ENCODE measurements at regions not wholly inside any gene's neighbourhood (a gene's known extent, or its start where the extent isn't known, plus 50 kb on each side); places are given as distances from the start of the nearest gene placed in this dataset.
"Not testable (repeated sequence)": the region's sequence is repeated elsewhere in the genome, so short reads cannot be mapped to it uniquely, and the experiment has no call there.

DNA sequence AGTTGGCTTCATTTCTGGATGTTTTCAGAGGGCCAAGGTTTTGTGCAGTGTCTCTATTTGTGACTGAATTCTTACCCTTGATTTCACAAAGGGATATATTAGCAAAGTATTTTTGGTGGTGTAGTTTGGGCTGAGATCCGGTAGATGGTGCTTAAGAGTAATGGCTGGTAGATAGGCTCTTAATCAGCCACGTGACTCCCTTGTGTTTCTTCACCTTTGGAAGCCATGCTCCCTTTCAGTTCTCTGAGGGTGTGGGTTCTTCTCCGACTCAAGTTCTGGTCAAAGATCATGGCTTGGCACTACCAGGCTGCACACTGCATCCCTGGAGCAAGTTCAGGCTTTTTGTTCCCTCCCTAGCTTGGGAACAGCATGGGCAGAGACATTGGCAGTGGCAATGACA is 887.3 kb downstream of the CDH8 start:
- TF ChIP-seq, protein P1, sequence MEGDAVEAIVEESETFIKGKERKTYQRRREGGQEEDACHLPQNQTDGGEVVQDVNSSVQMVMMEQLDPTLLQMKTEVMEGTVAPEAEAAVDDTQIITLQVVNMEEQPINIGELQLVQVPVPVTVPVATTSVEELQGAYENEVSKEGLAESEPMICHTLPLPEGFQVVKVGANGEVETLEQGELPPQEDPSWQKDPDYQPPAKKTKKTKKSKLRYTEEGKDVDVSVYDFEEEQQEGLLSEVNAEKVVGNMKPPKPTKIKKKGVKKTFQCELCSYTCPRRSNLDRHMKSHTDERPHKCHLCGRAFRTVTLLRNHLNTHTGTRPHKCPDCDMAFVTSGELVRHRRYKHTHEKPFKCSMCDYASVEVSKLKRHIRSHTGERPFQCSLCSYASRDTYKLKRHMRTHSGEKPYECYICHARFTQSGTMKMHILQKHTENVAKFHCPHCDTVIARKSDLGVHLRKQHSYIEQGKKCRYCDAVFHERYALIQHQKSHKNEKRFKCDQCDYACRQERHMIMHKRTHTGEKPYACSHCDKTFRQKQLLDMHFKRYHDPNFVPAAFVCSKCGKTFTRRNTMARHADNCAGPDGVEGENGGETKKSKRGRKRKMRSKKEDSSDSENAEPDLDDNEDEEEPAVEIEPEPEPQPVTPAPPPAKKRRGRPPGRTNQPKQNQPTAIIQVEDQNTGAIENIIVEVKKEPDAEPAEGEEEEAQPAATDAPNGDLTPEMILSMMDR (IDR thresholded peaks at IDR 0.05), result no peak
- no peak for TF ChIP-seq POLR2A (IDR thresholded peaks at IDR 0.05)
- intact Hi-C loops (cut with DNase I; ENCODE audit: low total_unique reads), result no loop called here
- DNase-seq (ENCODE audit: low spot score in 2 of 2), result no peak
- WGBS, 2 donors, result 65 to 84% methylated on average over 3 of the region's 3 CpGs
- H3K4me3 ChIP-seq (ENCODE audit: low read depth, poor library complexity, severe bottlenecking), result no peak overlapping the region

DNA sequence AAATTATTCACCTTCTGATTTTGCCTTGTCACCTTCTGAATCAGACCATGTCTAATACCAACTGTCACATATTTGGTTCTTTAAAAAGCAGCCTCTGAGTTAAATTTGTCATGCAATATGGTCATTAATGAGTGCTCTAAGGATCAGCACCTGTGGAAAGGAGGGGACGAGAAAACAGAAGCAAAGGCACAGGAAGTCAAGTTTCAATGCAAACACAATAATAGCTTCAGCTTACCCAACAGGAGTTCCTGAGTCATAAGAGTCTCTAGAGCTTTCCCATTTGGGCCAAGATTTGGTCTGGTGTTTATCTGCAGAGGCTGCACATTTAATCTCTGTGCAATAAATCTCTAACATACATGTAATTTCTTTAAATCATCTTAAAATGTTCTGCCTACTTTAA is 889.8 kb downstream of the CDH8 start:
- TF ChIP-seq, protein P1 (IDR thresholded peaks at IDR 0.05), result no peak
- TF ChIP-seq POLR2A (IDR thresholded peaks at IDR 0.05), result no peak
- intact Hi-C loops (cut with DNase I; ENCODE audit: low total_unique reads), result no loop called here
- no peak overlapping the region for H3K4me3 ChIP-seq (ENCODE audit: low read depth, poor library complexity, severe bottlenecking)
- no peak for DNase-seq (ENCODE audit: low spot score in 2 of 2)
- WGBS, 2 donors, result 70 to 78% methylated on average over 1 of the region's 1 CpG

DNA sequence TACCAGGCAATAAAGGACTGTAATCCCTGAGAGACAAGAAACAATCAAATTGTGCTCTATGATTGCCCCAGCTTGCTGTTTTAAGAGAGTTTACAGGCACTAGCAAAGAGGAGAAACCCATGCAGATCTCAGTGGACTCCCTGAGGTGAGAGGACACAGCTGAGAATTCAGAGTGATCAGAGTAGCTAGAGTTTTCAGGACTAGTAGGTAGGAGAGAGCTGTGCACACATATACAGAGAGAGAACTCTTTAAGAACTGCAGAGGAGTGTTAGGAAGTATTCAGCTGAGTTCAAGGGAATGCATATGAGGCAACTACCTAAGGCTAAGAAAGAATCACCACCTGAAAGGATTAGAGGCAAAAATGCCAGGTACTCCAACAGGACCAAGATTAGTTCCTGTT is 904.8 kb downstream of the CDH8 start:
- DNase-seq (ENCODE audit: low spot score in 2 of 2), result no peak
- intact Hi-C loops (cut with DNase I; ENCODE audit: low total_unique reads), result no loop called here
- no peak for TF ChIP-seq POLR2A (IDR thresholded peaks at IDR 0.05)
- TF ChIP-seq, protein P1 (IDR thresholded peaks at IDR 0.05), result no peak
- no peak overlapping the region for H3K4me3 ChIP-seq (ENCODE audit: low read depth, poor library complexity, severe bottlenecking)

DNA sequence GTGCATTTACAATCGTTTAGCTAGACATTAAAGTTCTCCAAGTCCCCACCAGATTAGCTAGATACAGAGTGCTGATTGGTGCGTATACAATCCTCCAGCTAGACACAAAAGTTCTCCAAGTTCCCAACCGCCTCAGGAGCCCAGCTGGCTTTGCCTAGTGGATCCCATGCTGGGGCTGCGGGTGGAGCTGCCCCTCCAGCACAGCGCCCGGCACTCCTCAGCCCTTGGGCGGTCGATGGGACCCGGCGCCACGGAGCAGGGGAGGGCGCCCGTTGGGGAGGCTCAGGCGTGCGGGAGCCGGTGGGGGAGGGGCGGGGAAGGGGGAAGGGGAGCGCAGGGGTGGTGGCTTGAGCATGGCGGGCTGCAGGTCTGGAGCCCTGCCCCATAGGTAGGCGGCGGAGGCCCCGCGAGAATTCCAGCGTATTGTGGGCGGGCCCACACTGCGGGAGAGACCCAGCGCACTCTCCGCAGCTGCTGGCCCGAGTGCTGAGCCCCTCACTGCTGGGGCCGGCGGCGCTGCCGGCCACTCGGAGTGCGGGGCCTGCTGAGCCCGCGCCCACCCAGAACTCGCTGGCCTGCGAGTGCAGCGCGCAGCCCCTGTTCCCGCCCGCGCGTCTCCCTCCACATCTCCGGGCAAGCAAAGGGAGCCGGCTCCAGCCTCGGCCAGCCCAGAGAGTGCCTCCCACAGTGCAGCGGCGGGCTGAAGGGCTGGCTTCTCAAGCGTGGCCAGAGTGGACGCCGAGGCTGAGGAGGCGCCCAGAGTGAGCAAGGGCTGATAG is 907.5 kb downstream of the CDH8 start:
- TF ChIP-seq, protein P1 (IDR thresholded peaks at IDR 0.05), result no peak
- no peak for TF ChIP-seq POLR2A (IDR thresholded peaks at IDR 0.05)
- intact Hi-C loops (cut with DNase I; ENCODE audit: low total_unique reads), result no loop called here
- 97% methylated on average over 37 to 43 of the region's 54 CpGs for WGBS, 2 donors
- no peak overlapping the region for H3K4me3 ChIP-seq (ENCODE audit: low read depth, poor library complexity, severe bottlenecking)
- DNase-seq (ENCODE audit: low spot score in 2 of 2), result no peak

DNA sequence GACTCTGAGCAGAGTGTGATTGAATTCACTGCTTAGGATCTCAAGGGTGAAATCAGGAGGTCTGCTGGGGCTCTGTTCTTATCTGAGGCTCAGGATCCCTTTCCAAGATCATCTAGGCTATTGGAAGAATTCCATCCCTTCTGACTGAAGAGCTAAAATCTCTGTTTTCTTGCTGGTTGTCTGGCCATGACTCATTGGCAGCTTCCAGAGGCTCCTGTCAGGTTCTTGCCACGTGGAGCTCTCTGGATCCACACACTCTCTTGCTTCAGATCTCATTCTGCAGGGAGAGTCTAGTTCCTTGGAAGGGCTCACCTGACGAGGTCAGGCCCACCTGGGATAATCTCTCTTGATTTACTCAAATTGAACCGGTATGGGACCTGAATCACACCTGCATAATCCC is 930.7 kb downstream of the CDH8 start:
- no peak overlapping the region for H3K4me3 ChIP-seq (ENCODE audit: low read depth, poor library complexity, severe bottlenecking)
- 75 to 78% methylated on average over 3 of the region's 3 CpGs for WGBS, 2 donors
- intact Hi-C loops (cut with DNase I; ENCODE audit: low total_unique reads), result no loop called here
- DNase-seq (ENCODE audit: low spot score in 2 of 2), result no peak
- TF ChIP-seq, protein P1 (IDR thresholded peaks at IDR 0.05), result no peak
- TF ChIP-seq POLR2A (IDR thresholded peaks at IDR 0.05), result no peak

DNA sequence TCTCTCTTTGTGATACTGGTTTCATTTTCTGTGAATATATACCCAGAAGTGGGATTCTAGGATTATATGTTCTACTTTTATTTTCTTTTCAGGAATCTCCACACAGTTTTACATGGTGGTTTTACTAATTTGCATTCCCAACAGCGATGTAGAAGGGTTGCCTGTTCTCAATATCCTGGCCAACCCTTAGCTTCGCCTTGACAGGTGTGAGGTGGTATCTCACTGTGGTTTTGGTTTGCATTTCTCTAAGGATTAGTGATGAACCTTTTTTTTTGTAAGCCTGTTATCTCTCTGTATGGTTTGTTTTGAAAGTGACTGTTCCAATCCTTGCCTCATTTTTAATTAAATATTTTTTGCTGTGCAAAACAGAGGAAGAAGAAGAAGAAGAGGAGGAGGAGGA is 937.7 kb downstream of the CDH8 start:
- TF ChIP-seq, protein P1 (IDR thresholded peaks at IDR 0.05), result no peak
- TF ChIP-seq POLR2A (IDR thresholded peaks at IDR 0.05), result no peak
- no peak for DNase-seq (ENCODE audit: low spot score in 2 of 2)
- H3K4me3 ChIP-seq (ENCODE audit: low read depth, poor library complexity, severe bottlenecking), result no peak overlapping the region
- WGBS, 2 donors, result 80 to 81% methylated on average over 2 of the region's 2 CpGs
- intact Hi-C loops (cut with DNase I; ENCODE audit: low total_unique reads), result no loop called here

DNA sequence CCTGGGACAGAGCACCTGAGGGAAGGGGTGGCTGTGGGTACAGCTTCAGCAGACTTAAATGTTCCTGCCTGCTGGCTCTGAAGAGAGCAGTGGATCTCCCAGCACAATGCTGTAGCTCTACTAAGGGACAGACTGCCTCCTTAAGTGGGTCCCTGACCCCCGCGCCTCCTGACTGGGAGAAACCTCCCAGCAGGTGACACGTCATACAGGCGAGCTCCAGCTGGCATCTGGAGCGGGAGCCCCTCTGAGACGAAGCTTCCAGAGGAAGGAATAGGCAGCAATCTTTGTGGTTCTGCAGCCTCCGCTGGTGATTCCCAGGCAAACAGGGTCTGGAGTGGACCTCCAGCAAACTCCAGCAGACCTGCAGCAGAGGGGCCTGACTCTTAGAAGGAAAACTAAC is 944.9 kb downstream of the CDH8 start:
- H3K4me3 ChIP-seq (ENCODE audit: low read depth, poor library complexity, severe bottlenecking); DNase-seq (ENCODE audit: low spot score in 2 of 2); intact Hi-C loops (cut with DNase I; ENCODE audit: low total_unique reads): not testable (repeated sequence)
- WGBS, 2 donors, result 88 to 92% methylated on average over 7 of the region's 7 CpGs

Measured in lower leg skin (tissue), 4 donors.